GM18508 (cell line): ENCODE measurements at regions not wholly inside any gene's neighbourhood (a gene's known extent, or its start where the extent isn't known, plus 50 kb on each side); places are given as distances from the start of the nearest gene placed in this dataset.

ENCODE experiments used
- ATAC-seq: cut with Tn5 transposase; IDR thresholded peaks from one replicate; pipeline ENCODE4 v1.9.1; 2021; ENCODE audit warnings: moderate number of reproducible peaks; ENCODE audit not compliant: insufficient read depth, unreplicated experiment

DNA sequence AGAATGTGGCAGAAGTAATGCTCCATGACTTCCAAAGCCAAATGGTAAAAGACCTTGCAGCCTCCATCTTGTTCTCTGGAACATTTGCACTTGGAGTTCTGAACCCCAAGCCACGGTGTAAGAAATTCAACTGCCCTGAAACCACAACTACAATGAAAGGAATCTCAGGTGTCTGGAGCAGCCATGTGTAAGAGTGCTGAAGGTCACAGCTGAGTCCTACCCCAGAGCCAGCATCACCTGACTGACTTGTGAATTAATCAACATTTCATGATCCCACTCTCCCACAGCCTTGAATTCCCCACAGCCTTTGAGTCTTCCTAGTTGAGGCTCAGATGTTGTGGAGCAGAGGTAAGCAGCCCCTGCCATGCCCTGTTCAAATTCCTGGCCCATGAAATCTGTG, 192.8 kb upstream of the CAMK1G start:
- ATAC-seq = no peak

DNA sequence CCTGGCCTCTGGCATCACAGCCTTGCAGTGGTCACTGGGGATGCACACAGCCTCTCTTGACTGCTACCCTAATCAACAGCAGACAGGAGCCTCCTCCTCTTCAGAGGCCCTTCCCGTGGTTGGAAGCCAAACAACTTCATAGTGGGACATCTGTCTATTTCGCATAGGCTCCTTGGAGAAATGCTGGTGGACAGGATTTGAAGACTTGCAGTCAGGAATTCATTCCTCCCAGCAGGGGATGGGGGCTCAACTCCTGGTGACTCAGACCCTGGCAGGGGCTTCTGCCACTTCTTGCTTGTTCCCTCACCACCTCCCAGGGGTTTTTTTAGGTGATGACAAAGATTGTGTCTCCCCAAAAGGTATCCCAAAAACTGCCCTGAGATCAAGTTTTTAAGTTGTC, 191.7 kb upstream of the CAMK1G start:
- ATAC-seq = no peak

DNA sequence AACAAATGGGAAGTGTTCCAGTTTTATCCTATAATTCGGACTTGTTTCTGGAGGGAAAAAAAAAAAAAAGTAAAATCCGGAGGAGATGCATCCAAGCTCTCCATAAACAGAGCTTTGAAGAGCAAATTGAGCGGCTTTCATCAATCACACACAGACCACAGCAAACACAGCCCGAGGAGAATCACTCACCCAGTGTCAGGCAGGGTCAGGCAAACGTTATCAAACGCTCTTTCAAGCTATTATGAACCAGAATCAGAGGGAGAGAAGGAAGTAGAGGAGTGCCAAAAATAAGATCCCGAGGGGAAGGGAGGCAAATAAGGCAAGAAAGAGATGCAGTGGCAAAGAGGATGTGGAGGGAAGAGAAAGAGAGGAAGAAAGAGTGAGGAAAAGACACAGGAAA, 188.3 kb upstream of the CAMK1G start:
- ATAC-seq = no peak

DNA sequence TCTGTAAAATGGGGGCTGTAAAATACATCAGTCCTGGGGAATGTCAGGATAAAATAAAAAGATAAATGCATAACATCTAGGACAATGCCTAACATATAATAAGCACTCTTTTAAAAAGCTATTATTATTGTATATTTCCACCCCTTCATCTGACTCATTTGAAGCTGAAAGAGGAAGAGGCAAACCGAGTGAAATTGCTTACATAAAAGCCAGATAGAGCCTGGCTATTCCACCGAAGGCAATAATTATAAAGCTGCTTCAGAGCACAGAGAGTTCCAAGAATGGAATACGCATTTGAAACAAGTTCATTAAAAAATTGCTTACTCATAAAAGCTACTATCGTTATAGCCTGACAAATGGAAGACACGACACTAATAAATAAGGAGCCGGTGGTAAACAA, 186.1 kb upstream of the CAMK1G start:
- no peak for ATAC-seq

DNA sequence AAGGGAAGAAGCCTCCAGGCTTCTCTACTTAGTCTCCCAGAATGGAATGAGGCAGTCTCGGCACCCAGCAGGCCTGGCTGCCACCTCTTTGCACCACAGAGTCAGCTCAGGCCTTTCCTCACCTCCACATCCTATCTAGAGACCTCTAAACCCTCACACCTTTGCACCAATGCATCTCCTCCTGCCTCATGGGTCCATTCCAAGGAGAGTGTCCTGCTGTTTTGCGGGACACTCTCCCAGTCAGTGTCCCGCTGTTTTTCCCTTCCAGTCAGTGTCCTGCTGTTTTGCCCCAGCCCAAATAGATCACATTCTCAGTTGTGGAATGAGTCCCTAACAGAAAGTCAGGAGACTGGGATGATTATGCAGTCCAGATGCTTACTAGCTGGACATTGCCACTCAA, 185.6 kb upstream of the CAMK1G start:
- no peak for ATAC-seq

DNA sequence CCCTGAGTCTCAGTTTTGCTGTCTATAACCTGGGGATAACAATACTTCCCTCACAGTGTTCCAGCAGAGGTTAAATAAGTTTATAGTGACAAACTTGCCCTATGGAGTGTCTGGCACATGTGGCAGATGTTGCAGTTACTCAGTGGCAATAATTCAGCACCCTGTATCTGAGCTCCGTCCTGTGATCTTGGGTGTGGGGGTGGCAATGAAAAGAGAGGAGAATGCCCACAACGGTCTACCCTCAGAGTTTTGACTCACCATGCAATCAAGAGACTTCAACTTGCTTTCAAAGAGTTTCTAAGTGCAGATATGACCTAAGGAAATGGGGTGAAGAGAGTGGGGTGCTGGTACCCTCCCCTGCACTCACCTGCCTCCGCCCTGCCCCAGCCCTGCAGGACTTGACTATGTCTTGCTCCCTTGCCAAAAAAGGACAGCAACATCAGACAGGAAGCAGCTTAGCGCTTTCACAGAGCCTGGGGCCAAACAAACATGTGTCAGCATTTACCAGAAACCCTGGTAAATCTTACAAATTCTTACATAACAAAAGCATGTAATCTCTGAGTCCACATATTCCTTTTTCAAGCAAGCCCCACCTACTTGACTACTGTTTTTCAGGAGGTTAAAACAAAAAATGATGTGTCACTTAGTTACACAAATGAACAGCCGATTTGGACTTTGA, 185.1 kb upstream of the CAMK1G start:
- ATAC-seq = no peak

DNA sequence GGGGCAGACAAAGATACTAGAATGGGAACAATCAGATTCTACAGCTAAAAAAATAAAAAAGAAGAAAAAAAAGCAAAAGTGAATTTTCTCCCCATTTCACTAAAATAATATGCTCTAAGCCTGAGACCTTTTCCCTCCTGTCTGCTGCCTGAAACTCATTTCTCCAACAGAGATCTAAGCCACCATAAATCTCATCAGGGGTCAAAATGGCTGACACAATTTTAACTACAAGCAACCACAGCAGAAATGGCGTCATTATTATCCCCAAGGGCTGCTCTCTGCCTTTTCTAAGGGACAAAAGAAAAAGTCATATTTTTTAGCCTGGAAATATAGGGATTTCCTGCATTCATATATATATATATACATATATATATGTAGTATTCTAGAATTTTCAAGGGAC, 183.7 kb upstream of the CAMK1G start:
- ATAC-seq = no peak

DNA sequence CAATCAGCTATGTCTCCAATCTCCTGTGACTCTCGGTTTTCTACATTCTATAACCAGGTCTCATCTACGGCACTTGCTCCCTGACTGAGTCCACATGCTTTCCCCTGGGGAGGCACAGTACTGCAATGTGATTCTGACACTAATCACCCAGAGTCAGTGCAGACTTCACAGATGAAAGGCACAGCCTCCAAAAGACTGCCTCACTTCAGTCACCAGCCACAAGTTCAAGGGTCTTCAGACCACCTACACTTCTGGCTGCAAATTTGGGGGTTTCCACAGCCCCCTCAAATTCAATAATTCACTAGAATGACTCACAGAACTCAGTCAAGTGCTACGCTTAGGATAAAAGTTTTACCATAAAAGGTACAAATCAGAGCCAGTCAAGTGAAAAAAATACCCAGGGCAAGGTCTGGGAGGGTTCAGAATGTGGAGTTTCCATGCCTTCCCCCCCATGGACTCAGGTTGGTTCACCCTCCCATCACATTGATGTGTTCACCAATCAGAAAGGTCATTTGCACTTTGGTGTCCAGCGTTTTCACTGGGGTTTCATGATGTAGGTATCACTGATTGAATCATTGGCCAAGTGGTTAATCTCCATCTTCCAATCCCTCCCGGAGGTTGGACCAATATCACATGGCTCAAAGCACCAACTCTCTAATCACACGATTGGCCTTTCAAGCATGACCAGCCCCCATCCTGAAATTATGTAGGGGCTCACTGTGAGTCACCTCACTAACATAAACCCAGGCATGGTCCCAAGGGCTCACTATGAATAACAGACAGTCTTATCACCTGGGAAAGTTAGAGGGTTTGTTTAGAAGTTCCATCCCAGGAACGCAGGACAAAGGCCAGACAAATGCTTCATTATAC, 182.9 kb upstream of the CAMK1G start:
- no peak for ATAC-seq

DNA sequence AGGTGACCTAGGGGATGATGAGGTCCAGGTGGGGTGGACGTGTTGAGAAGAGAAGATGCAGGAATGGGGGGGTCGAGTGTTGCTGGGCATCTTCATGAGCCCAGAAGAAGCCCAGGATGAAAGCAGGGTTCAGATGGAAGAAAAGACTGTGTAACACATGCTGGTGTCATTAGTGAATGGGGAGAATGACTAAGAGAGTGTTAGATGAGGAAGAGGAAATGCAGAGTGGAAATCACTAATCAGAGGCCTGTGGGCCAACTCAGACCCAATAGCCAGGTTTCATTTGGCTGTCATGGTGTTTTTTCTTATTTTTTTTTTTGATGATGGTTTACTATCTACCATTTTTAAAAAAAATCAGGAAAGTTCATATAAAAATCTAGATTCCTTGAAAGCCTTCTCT, 180.8 kb upstream of the CAMK1G start:
- no peak for ATAC-seq

DNA sequence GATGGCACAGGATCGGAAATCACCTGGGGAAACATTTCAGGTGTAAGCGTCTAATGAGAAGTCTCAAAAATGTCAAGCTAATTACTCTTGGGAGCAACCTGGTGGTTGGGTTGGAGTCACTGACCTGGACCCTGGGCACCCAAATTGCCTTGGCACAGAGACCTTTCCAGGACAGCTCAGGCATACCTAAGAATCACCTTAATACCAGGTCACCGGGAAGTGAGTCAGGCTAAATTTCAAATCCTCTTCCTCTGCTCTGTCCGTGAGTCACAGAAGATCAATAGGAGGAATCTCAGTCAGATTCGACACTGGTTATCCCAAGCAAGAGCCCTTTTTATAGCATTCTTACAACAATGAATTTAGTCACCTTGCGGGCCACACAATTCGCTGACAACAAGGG, 179.6 kb upstream of the CAMK1G start:
- ATAC-seq = no peak

DNA sequence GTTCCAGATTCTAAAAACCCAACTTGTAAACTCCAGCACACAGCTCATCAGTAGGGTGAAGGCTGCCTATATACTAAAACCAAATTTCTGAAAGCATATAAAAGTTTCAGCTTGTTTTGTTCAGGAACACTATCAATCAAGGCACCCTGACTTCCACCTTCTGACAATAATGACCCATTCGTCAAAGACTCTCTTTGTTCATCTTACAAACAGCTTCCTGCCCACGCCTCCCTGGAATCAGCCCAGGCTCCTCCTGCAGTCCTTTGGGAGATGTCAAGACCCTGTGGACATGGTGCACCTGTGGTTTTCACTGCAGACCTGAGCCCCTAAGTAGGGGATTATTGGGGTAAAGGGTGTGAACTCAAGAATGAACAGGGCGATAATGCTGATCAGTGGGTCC, 178.9 kb upstream of the CAMK1G start:
- no peak for ATAC-seq

DNA sequence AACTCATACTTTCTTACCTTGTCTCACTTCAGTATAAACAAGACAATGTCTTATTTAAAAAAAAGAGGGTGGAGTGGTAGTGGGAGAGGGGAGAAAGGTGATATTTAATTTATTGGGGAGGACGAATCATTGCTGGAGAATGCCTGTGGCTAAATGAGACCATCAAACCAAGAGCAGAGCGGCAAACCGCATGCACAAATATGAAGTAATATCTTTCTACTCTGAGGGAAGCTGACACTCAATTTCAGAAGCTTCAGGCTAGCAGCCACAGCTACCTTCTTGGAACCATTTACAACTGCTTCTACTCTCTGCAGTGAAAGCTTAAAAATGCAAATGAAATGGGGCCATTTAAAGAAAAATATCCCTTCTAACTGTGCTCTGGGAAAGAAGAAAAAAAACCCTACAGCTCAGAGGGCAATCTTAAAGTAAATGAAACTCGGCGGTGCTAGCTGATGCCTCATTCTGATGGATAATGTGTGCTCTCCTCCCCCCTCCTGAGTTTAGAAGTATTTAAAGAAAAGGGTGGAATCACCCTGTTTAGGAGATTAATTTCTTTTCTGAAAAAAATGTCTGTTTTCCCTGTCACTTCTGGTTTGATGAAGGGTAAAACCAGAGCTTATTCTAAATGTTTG, 178.2 kb upstream of the CAMK1G start:
- ATAC-seq = no peak

DNA sequence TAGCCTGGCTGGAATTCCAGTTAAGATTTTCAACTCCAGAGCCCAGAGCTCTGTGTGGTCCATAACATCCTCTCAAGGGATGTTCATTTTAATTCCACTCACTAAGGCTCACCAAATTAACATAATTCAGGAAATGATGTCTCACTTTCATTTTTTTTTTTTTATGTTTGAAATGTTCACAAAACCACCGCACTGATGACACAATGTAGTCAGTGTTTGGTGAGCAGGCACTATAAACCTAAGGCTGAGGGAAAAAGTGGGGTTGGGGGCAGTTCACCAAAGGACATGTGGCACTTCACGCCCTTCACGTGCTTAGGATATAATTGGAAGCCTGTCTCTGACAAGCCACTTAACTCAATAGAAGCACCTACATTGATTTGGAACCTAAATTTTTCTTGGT, 177.3 kb upstream of the CAMK1G start:
- no peak for ATAC-seq

DNA sequence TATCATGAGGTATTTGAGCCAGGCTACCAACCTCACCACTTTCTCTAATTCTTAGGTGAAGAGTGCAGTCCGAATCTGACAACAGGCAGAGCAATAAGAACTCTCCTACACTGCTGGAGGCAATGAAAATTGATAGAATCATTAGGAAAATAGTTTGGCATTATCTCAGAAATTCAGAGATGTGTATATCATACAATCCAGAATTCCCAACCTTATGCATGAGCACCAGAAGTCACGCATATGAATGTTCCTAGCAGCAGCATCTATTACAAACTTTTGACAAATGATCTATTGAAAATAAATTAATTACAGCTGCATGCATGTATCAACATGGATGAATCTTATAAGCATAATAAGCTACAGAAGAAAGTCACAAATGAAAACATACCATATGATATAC, 176.9 kb upstream of the CAMK1G start:
- no peak for ATAC-seq

DNA sequence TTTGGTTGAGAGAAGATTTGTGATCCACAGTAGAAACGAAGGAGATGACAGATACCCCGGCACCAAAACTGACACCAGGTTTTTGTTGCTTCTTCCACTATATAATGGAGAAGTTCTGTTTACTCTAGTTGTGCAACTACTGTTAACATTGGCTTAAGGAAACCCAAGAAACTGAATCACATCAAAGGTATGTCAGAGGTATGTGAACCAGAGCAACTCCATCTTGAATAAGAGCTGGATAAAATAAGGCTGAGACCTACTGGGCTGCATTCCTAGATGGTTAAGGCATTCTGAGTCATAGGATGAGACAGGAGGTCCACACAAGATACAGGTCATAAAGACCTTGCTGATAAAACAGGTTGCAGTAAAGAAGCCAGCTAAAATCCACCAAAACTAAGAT, 173.7 kb upstream of the CAMK1G start:
- ATAC-seq = no peak

DNA sequence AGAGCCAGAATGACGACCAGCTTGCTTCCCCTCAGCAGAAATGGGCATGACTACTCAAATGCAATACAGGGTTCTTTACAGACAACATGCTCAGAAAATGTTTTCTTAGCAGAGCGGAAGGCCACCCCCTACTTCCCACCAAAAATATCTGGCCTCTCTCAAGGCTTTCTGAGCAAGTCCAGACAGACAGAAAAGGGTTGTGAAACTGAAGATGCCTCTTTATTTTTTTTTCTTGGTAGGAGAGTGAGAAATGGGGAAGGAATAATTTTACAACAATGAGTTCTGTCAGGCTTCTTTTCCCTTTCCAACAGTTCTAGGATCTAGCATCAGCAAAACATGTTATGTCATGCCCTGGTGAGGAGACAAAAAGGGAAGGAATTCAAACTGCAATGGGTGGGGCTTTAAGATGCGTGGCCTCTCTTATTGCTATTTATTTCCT, 172.0 kb upstream of the CAMK1G start:
- ATAC-seq = no peak

DNA sequence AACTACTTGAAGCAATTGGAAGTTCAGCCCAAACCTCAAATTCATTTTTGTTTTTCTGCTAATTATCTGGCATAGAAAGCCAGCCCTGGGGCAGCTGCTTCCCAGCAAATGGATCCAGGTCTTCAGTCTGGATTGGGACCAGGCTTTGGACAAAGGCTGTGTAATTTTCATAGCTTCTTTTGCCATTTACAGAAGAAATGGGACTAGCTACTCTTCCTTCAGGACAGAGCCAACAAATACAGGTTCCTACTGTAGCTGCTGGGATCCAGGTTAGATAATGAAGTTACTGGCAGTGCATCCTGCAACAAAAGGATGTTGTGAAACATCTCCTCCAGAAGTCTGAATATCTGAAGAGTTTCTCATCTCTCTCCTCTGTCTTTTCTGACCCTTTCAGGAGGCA, 171.5 kb upstream of the CAMK1G start:
- no peak for ATAC-seq

DNA sequence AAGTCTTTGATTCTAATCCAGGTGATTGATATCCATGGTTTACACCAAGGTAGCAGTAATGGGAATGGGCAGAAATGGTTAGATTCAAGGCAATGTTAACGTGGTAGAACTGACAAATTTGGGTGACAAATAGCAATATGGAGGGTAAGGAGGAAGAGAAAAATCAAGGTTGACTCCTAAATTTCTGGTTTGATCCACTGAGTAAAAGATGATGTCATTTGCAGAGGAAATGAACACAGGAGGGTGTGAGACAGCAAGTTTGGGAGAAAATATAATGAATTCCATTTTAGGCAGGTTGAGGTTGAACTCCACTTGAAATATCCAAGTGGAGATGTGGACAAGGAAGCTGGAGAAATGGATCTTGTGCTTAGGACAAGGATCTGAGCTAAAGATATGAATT, 170.9 kb upstream of the CAMK1G start:
- ATAC-seq = no peak

DNA sequence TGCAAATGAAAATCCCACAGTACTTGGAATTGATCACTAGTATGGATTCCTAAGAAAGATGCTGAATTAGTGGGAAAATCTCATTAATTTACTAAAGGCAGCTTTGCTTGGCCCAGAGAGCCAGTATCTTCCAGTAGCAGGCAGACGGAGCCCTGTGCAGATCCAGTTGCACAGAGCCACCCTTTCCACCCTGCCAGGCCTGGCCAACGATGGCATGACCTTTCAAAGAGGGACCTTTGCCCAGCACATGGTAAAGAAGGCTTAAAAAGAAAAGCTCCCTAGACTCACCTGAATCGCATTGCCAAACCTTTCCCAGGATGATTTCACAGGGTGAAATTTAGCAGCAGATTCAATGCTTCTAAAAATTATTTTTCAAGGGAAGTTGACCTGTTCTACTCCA, 170.5 kb upstream of the CAMK1G start:
- no peak for ATAC-seq

DNA sequence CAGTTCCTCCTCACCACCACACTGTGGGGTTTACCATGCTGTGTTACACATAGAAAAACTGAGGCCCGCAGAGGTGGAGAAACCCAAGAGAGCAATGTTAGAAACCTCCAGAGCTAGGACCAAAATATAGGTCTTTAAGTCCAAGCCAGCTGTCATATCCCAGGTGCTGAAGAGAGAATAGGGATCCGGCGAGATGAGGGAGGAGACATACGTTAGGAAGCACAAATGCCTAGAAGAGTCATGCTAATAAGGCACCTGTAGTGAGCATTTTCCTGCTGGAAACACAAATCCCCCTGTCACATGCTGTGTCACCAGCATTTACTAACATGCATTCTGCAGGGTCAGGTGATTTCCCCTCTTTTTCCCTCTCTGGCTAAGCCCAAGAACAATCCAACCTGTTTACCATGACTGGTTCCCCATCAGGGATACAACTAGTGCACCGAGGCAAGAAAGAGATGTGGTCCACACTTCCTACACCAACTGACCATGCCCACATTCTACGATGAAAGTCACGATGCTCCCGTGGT, 168.6 kb upstream of the CAMK1G start:
- ATAC-seq = no peak

DNA sequence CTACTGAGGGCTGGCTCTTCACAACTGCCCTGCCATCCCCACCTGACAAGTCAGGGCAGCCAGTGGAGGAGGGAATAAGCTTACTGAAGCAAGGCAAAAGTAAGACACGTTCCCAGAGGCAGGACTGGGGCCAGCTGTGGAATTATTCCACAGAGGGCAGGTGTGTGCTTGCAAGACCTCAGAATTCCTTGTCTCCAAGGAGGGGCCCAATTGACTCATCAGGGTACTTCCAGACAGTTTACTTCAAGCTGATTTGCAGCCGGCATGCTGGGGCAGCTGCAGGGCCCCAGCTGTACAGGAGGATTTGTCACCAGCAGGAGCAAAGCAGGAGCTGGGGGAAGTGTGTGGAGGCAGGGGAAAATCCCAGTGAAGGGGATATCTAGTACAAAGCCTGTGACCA, 167.5 kb upstream of the CAMK1G start:
- no peak for ATAC-seq
